GM23338 (cell line): ENCODE measurements at regions not wholly inside any gene's neighbourhood (a gene's known extent, or its start where the extent isn't known, plus 50 kb on each side); places are given as distances from the start of the nearest gene placed in this dataset.

Source experiments
- REST ChIP-seq: IDR thresholded peaks from one replicate; pipeline ENCODE4 v1.6.1; 2018; ENCODE audit warnings: antibody characterized with exemption; ENCODE audit not compliant: unreplicated experiment
- TF ChIP-seq, protein P1 (sequence below), 2 experiments: fragments of 200-600 bp in 1 of 2; sonication (generic) in 1 of 2; conservative IDR thresholded peaks; 2 replicates each; pipeline versions ENCODE4 v1.5.1 to v1.6.1; 2016 to 2017; ENCODE audit warnings: antibody characterized with exemption in 2 of 2, low read depth in 2 of 2, mild to moderate bottlenecking in 2 of 2, moderate library complexity in 1 of 2

DNA sequence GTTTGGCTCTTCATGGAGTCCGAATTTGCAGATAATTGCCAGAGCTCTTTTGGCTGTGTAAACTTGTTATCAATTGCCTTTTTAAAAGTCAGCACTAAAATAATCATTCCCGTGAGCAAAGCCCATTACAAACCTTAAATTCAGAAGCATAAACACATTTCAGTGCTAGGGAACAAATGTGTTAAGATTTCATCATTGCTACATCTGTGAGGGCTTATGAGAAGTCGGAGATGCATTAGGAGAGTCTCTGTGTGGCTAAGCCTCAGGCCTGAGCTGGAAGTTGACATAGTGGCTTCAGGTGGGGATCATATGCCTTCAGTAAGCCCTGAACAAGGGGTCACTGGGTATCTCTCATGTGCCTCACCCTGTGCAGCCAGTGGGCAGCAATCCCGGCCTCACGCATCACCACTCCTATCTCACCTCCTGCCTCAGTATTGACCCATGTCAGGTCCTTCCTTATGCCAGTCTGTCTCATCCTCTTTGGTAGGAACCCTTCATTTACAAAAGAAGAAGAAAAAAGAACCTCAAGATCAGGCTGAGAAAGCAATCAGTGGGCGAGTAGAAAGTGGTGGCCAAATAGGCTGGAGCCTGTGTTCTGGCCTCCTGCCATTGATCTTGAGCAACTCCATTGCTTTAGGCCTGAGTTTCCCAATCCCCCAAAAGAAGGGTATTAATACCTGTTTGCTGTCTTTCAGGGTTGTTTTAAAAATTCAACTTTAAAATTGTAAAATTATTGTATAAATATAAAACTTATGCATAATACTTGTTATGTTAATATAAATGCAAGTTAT, 233.5 kb downstream of the IL20RB start:
- TF ChIP-seq, protein P1, sequence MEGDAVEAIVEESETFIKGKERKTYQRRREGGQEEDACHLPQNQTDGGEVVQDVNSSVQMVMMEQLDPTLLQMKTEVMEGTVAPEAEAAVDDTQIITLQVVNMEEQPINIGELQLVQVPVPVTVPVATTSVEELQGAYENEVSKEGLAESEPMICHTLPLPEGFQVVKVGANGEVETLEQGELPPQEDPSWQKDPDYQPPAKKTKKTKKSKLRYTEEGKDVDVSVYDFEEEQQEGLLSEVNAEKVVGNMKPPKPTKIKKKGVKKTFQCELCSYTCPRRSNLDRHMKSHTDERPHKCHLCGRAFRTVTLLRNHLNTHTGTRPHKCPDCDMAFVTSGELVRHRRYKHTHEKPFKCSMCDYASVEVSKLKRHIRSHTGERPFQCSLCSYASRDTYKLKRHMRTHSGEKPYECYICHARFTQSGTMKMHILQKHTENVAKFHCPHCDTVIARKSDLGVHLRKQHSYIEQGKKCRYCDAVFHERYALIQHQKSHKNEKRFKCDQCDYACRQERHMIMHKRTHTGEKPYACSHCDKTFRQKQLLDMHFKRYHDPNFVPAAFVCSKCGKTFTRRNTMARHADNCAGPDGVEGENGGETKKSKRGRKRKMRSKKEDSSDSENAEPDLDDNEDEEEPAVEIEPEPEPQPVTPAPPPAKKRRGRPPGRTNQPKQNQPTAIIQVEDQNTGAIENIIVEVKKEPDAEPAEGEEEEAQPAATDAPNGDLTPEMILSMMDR (conservative IDR thresholded peaks at IDR 0.05; ENCODE audit: low read depth in 2 of 2), result no peak
- no peak for TF ChIP-seq REST
